K562 (cell line): ENCODE measurements at regions not wholly inside any gene's neighbourhood (a gene's known extent, or its start where the extent isn't known, plus 50 kb on each side); places are given as distances from the start of the nearest gene placed in this dataset.

ENCODE experiments used
- HDGF ChIP-seq: fragments of 450-650 bp; IDR thresholded peaks from 2 replicates; pipeline ENCODE4 v1.6.1; 2016
- HOXB6 ChIP-seq: fragments of 250-450 bp; sonication (Bioruptor Pico); IDR thresholded peaks from 2 replicates; pipeline ENCODE4 v1.5.1; 2022; ENCODE audit warnings: mild to moderate bottlenecking, borderline replicate concordance
- MEIS2 ChIP-seq: fragments of 450-650 bp; IDR thresholded peaks from 2 replicates; pipeline ENCODE4 v1.6.1; 2014; ENCODE audit warnings: mild to moderate bottlenecking; ENCODE audit not compliant: partially characterized antibody
- MTF1 ChIP-seq: fragments of 250-450 bp; sonication (Bioruptor Pico); IDR thresholded peaks from 2 replicates; pipeline ENCODE4 v1.9.0; 2021; ENCODE audit warnings: moderate library complexity, mild to moderate bottlenecking, inconsistent platforms, borderline replicate concordance
- PBX2 ChIP-seq, 2 experiments: IDR thresholded peaks in 1 of 2; conservative IDR thresholded peaks in 1 of 2; 2 replicates each; pipeline ENCODE4 v1.6.1; 2016; ENCODE audit warnings: low read depth in 2 of 2, mild to moderate bottlenecking in 1 of 2, missing compliant biosample characterization in 1 of 2, missing genetic modification characterization in 1 of 2, moderate library complexity in 1 of 2
- SIN3A ChIP-seq, 2 experiments: fragments of 150-350 bp in 1 of 2; IDR thresholded peaks; 2 replicates each; pipeline ENCODE4 v1.6.1; 2011 to 2016; ENCODE audit warnings: borderline replicate concordance in 2 of 2, low read depth in 2 of 2, low read length in 2 of 2, mild to moderate bottlenecking in 2 of 2, moderate library complexity in 2 of 2; ENCODE audit not compliant: control insufficient read depth in 1 of 2
- TGIF2 ChIP-seq: sonication (generic); formaldehyde crosslinking; IDR thresholded peaks from 2 replicates; pipeline ENCODE4 v1.8.1; 2022; ENCODE audit warnings: mild to moderate bottlenecking, missing genetic modification reagents, moderate library complexity
- ZNF134 ChIP-seq: fragments of 250-450 bp; sonication (Bioruptor Pico); conservative IDR thresholded peaks from 2 replicates; pipeline ENCODE4 v1.4.0; 2020
- ZNF696 ChIP-seq: fragments of 250-450 bp; sonication (Bioruptor Pico); conservative IDR thresholded peaks from 2 replicates; pipeline ENCODE4 v1.4.0; 2020; ENCODE audit warnings: mild to moderate bottlenecking, moderate library complexity
- ZNF785 ChIP-seq: fragments of 250-450 bp; sonication (Bioruptor Pico); IDR thresholded peaks from 2 replicates; pipeline ENCODE4 v1.4.0; 2020; ENCODE audit warnings: mild to moderate bottlenecking
- ZNF830 ChIP-seq: fragments of 250-450 bp; sonication (Bioruptor Pico); IDR thresholded peaks from 2 replicates; pipeline ENCODE4 v1.5.0; 2021; ENCODE audit warnings: mild to moderate bottlenecking

DNA sequence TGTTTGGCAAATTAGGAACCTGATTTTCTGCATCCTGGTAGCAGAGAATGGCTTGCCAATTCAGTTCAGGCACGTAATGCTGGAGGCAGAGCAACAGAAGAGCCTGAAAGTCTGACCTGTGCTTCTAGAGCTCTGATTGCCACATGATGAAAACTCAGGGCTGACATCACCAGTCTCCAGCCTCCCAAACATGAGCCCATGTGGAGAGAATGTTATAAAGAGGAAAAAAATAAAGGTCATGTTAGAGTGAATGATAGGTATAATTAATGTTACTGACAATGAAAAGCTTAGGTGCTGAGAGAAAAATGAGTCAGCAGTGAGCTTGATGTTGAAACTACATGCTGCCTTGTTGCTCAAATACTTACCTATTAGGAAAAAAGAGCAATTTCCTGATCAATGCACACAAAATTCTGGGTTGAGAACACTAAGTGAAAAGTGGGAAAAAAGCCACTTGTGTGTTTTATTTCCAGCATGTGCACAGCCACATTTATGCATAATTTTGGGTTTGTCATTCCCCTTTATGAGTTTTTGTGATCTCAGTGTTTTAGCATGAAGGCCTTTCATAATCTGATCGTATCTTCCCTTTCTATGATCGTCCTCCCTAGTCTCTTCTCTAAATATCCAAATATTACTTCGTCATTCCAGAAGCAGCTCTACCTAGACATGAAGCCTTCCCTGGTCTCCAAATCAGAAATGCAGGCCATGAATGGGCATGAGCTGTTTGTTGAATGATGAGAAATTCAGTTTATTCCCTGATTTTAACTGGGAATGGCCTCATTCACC lies 113.3 kb upstream of the CPEB2 start (continued):
- TF ChIP-seq PBX2 (CRISPR knock-in tag; IDR thresholded peaks at IDR 0.05; ENCODE audit: low read depth), result no peak
- peak; percentile 86 for TF ChIP-seq PBX2 (tag; conservative IDR thresholded peaks at IDR 0.05; ENCODE audit: low read depth)
- TF ChIP-seq TGIF2 (CRISPR knock-in tag), result no peak
- TF ChIP-seq ZNF830 (CRISPR knock-in tag), result no peak
- no peak for TF ChIP-seq MTF1
- no peak for TF ChIP-seq ZNF134 (CRISPR knock-in tag)
- TF ChIP-seq ZNF696 (CRISPR knock-in tag), result no peak
- TF ChIP-seq HOXB6 (CRISPR knock-in tag), result no peak
- peak; percentile 53 for TF ChIP-seq MEIS2
- no peak for TF ChIP-seq SIN3A (IDR thresholded peaks at IDR 0.05; ENCODE audit: borderline replicate concordance in 2 of 2, control insufficient read depth in 1 of 2, low read depth in 2 of 2, low read length in 2 of 2)
- TF ChIP-seq HDGF, result no peak
- no peak for TF ChIP-seq ZNF785 (CRISPR knock-in tag)
